GM18505 (cell line): ENCODE measurements at regions not wholly inside any gene's neighbourhood (a gene's known extent, or its start where the extent isn't known, plus 50 kb on each side); places are given as distances from the start of the nearest gene placed in this dataset.
"Not testable (repeated sequence)": the region's sequence is repeated elsewhere in the genome, so short reads cannot be mapped to it uniquely, and the experiment has no call there.

Experiments
- ATAC-seq: cut with Tn5 transposase; IDR thresholded peaks from one replicate; pipeline ENCODE4 v1.9.1; 2021; ENCODE audit not compliant: unreplicated experiment
- POLR2A ChIP-seq: IDR thresholded peaks from 4 replicates; pipeline ENCODE4 v1.6.1; 2011; ENCODE audit warnings: borderline replicate concordance; ENCODE audit not compliant: insufficient read depth, insufficient read length; ENCODE audit errors: extremely low read depth

GRCh38 chr15:77901921-77902750, 175.4 kb downstream of the TBC1D2B start:
- no peak for TF ChIP-seq POLR2A
- no peak for ATAC-seq

DNA sequence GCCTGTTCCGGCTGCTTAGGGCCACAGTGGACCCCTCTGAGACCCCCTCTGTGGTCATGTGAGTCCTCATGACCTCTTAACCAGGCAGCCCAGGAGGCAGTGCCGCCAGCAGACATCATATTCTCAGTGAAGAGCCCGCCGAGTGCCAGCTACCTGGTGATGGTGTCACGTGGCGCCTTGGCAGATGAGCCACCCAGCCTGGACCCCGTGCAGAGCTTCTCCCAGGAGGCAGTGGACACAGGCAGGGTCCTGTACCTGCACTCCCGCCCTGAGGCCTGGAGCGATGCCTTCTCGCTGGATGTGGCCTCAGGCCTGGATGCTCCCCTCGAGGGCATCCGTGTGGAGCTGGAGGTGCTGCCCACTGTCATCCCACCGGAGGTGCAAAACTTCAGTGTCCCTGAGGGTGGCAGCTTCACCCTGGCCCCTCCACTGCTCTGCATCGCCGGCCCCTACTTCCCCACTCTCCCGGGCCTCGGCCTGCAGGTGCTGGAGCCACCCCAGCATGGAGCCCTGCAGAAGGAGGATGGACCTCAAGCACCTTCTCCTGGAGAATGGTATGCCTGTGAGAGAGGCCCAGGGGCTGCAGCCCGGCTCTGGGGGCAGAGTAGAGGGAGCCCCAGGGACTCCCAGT, 176.1 kb downstream of the TBC1D2B start:
- TF ChIP-seq POLR2A, result no peak
- ATAC-seq, result no peak

DNA sequence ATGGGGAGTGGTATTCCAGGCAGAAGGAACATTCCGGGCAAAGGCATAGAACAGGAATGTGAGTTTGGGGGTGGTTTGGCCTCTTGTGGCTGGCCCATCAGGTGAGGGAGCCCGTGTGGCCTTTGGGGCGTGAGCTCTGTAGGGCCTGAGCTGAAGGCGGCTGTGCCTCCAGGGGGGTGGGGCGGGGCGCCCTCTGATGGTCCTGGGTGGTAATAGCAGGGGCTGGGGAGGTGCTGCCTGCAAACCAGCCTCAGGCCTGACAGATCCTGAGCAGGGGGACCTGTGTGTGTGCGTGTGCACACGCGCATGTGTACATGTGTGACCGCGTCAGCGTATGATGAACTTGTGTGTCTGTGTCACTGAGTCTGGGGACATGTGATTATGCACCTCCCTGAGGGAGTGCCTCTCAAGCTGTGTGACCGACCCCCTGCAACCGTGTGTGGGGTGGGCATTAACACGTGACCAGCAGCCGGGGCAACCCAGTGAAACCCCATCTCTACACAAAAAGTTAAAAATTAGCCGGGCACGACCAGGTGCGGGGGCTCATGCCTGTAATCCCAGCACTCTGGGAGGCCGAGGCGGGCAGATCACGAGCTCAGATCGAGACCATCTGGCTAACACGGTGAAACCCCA, 177.1 kb downstream of the TBC1D2B start:
- ATAC-seq, result not testable (repeated sequence)

DNA sequence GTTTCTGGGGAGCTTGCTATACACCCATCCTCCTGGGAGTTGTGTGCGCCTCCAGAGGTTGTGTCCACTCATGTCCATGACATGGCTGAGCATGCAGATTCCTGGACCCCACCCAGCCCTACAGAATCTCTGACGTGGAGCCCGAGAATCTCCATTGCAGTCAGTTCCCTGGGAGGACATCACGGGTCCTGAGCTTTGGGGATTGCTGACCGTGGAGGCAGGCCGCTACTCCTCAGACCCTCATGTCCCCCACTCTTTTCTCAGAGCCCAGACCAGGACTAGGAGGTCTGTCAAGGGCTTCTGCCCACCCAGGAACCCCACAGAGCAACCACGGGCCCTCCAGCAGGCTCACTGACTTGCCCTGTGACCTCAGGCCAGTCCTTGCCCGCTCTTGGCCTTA, 177.7 kb downstream of the TBC1D2B start:
- ATAC-seq, result not testable (repeated sequence)

GRCh38 chr15:77898811-77899730, 178.4 kb downstream of the TBC1D2B start:
- no peak for ATAC-seq
- TF ChIP-seq POLR2A, result no peak

GRCh38 chr15:77897896-77898406, 179.6 kb downstream of the TBC1D2B start:
- TF ChIP-seq POLR2A, result no peak
- no peak for ATAC-seq

GRCh38 chr15:77897113-77897895, 180.2 kb downstream of the TBC1D2B start:
- ATAC-seq, result not testable (repeated sequence)

- not testable (repeated sequence) for ATAC-seq
Measured at GRCh38 chr15:77896147-77897112, 181.1 kb downstream of the TBC1D2B start.

- no peak for ATAC-seq
- no peak for TF ChIP-seq POLR2A
Measured at GRCh38 chr15:77895742-77896141, 181.8 kb downstream of the TBC1D2B start.

DNA sequence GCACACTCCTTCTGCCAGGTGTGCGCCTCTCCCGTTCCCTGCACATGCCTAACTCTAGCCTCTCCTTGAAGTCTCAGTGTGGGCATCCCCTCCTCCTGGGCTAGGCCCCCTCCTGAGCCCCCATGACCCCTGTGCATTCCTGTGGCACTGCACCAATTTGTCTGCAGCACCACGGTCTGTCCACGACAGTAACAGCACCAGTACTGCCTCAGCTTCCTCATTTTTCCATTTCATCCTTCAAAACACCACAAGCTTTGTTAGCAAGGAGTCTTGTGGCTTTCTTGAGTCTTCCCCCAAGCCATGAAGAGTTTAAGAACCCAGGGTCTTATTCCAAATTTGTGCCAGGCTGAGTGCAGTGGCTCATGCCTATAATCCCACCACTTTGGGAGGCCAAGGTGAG, 182.4 kb downstream of the TBC1D2B start:
- not testable (repeated sequence) for ATAC-seq

- not testable (repeated sequence) for ATAC-seq
Measured at GRCh38 chr15:77893671-77894640, 183.6 kb downstream of the TBC1D2B start.

- not testable (repeated sequence) for ATAC-seq
Measured at GRCh38 chr15:77893246-77893645, 184.3 kb downstream of the TBC1D2B start.
